Thyroid gland (tissue), 4 donors: ENCODE measurements at regions not wholly inside any gene's neighbourhood (a gene's known extent, or its start where the extent isn't known, plus 50 kb on each side); places are given as distances from the start of the nearest gene placed in this dataset.

Experiments
- DNase-seq, 2 donors: peaks; one replicate each; pipeline ENCODE4 v3.0.0-alpha.2; 2019
- H3K27ac ChIP-seq, 3 donors: fragments of 200-600 bp; sonication (generic); 1 replicate in 2 of 3; 2 replicates in 1 of 3; pipeline ENCODE4 v1.5.1; 2016 to 2019; ENCODE audit warnings: mild to moderate bottlenecking in 1 of 3, moderate library complexity in 1 of 3
- H3K27me3 ChIP-seq: fragments of 200-600 bp; sonication (generic); one replicate; pipeline ENCODE4 v1.5.1; 2019
- H3K36me3 ChIP-seq, 2 donors: fragments of 200-600 bp; sonication (generic); one replicate each; pipeline ENCODE4 v1.5.1; 2016 to 2019
- H3K4me1 ChIP-seq, 2 donors: fragments of 200-600 bp; sonication (generic); one replicate each; pipeline ENCODE4 v1.5.1; 2017 to 2019
- H3K4me3 ChIP-seq, 3 donors: fragments of 200-600 bp; sonication (generic); replicated peaks in 1 of 3; 1 replicate in 2 of 3; 2 replicates in 1 of 3; pipeline ENCODE4 v1.5.1; 2016; ENCODE audit warnings: mild to moderate bottlenecking in 1 of 3
- H3K9me3 ChIP-seq: fragments of 200-600 bp; sonication (generic); one replicate; pipeline ENCODE4 v1.5.1; 2017
- CTCF ChIP-seq, 6 experiments: fragments of 200-600 bp in 3 of 6; fragments of 450-650 bp in 3 of 6; sonication (generic) in 3 of 6; IDR thresholded peaks; one replicate each; pipeline ENCODE4 v1.5.1; 2016 to 2019; ENCODE audit warnings: antibody characterized with exemption in 6 of 6, mild to moderate bottlenecking in 2 of 6, inconsistent platforms in 1 of 6, moderate library complexity in 1 of 6
- POLR2A ChIP-seq, 2 donors: fragments of 450-650 bp; IDR thresholded peaks; one replicate each; pipeline ENCODE4 v1.6.1; 2017; ENCODE audit warnings: antibody characterized with exemption in 2 of 2, mild to moderate bottlenecking in 2 of 2, moderate library complexity in 1 of 2
- WGBS, 2 donors: methylation state at CpG; one replicate each; pipeline ENCODE4 v1.1.5; 2017; 5-methylcytosine and 5-hydroxymethylcytosine counted together
- intact Hi-C: fragments of 100-400 bp; cut with DNase I; formaldehyde crosslinking; loops from one replicate; pipeline ENCODE4 v1.15.1; 2023

DNA sequence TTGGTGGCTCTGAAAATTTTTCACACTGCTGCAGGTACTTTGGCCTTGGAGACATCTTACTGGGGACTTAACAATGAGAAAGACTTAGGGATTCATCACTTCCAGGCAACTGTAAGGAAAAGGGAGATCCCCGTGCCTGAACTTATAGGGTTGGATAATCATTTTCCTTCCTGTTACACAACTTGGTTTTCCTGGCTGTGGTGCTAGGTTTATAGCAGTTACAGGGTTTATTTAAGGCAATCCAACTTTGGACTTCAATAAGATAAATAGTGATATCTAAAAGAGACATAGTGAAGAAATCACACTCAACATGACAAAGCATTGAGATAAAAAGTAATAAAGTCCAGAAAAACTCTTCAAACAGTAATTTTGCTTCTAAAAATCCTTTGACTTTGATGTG lies 70.2 kb upstream of the RAPH1 start:
- WGBS, 2 donors, result 52 to 73% methylated on average over 1 of the region's 1 CpG
- Histone ChIP-seq H3K4me3 (no peak overlapping the region), H3K27me3 (no peaks in the 10 kb centered on the region), H3K9me3 (no peaks in the 10 kb centered on the region), H3K27ac (no peak overlapping the region), H3K36me3 (no peaks in the 10 kb centered on the region), H3K4me1 (peaks cover 0 to 8% of the 10 kb centered on the region in 2 donors)
- intact Hi-C loops, result no loop called here
- TF ChIP-seq POLR2A (IDR thresholded peaks at IDR 0.05) (no peak), CTCF (IDR thresholded peaks at IDR 0.05) (no peak)
- DNase-seq, result no peak

DNA sequence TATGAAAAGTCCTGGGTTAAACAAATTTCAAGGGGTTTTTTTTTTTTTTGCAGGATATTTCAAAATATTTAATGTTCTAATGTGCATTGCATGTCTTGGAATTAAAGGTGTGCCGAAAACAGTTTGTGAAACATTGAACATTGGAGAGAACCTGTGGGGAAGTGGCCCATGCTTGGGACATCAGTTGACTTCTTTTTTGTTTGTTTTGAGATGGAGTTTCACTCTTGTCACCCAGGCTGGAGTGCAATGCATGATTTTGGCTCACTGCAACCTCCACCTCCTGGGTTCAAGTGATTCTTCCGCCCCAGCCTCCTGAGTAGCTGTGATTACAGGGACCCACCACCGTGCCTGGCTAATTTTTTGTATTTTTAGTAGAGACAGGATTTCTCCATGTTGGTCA lies 71.0 kb upstream of the RAPH1 start:
- intact Hi-C loops, result no loop called here
- no peak overlapping the region for H3K27ac ChIP-seq
- H3K36me3 ChIP-seq, result no peaks in the 10 kb centered on the region
- DNase-seq, result no peak
- no peaks in the 10 kb centered on the region for H3K27me3 ChIP-seq
- 80 to 88% methylated on average over 3 of the region's 3 CpGs for WGBS, 2 donors
- H3K4me1 ChIP-seq, result peaks cover 0 to 8% of the 10 kb centered on the region in 2 donors
- TF ChIP-seq POLR2A (IDR thresholded peaks at IDR 0.05) (no peak), CTCF (IDR thresholded peaks at IDR 0.05) (no peak)
- H3K9me3 ChIP-seq, result no peaks in the 10 kb centered on the region
- H3K4me3 ChIP-seq, result no peak overlapping the region

GRCh38 chr2:203610558-203610957 lies 75.5 kb upstream of the RAPH1 start:
- no peak overlapping the region for H3K27ac ChIP-seq

DNA sequence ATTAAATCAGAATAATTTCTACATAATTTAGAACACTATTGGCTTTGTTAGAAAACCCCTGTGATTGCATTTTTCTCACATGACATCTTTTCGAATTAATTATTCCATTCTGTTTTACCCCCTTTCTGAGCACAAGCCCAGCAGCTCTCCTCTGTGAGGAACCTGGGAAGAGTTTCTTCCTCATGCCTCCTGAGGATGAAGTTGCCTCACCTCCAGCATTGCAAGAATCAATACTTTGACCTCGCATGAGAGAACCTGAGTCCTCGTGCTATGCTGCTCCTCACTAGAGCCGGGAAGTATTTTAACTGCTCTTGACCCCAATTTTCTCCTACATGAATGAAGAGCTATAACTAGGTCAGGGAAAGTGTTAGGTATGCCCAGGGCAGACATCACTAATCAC lies 77.1 kb upstream of the RAPH1 start:
- intact Hi-C loops, result no loop called here
- peak overlapping the region in 1 of 3 donors; percentile 2 for H3K27ac ChIP-seq
- no peak for TF ChIP-seq CTCF (IDR thresholded peaks at IDR 0.05)
- no peak for TF ChIP-seq POLR2A (IDR thresholded peaks at IDR 0.05)

More at GRCh38 chr2:203610558-203610957, 75.5 kb upstream of the RAPH1 start:
- Histone ChIP-seq H3K4me1 (peaks cover 0 to 10% of the 10 kb centered on the region in 2 donors), H3K9me3 (no peaks in the 10 kb centered on the region), H3K4me3 (no peak overlapping the region), H3K27me3 (no peaks in the 10 kb centered on the region), H3K36me3 (no peaks in the 10 kb centered on the region)
- no peak for DNase-seq
- intact Hi-C loops, result no loop called here
- TF ChIP-seq POLR2A (IDR thresholded peaks at IDR 0.05) (no peak), CTCF (IDR thresholded peaks at IDR 0.05) (no peak)
- 96 to 97% methylated on average over 8 of the region's 8 CpGs for WGBS, 2 donors

DNA sequence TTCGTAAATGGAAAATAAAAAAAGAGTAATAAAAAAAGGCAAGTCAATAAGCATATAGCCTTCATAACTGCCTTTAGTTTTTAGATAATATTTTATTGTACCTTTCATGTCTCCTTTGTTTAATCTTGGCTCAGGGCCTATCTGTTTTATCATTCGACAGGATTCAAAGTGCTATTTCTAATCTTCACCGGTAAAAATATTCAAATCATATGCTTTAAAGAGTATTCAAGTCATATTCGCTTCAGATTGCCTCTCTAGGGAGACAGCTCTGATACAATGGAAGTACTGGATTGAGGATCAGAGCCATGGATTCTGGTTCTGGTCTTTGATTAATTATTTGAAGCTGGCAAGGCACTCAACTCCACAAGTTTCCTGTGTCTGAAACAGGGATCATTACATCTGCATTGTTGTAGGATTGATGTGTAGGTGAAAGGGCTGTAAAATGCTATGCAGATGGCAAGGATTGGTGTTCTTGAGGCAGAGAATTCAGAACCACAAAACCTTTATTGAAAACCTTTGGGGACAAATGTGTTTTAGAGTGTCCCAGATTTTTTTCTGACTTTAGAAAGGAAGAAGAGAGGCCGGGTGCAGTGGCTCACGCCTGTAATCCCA lies 84.3 kb upstream of the RAPH1 start:
- no peaks in the 10 kb centered on the region for H3K36me3 ChIP-seq
- TF ChIP-seq CTCF (IDR thresholded peaks at IDR 0.05), result no peak
- TF ChIP-seq POLR2A (IDR thresholded peaks at IDR 0.05), result no peak
- intact Hi-C loops, result no loop called here
- 79 to 81% methylated on average over 6 of the region's 6 CpGs for WGBS, 2 donors
- no peaks in the 10 kb centered on the region for H3K4me1 ChIP-seq
- no peak overlapping the region for H3K27ac ChIP-seq
- no peaks in the 10 kb centered on the region for H3K27me3 ChIP-seq
- no peak overlapping the region for H3K4me3 ChIP-seq
- no peak for DNase-seq
- no peaks in the 10 kb centered on the region for H3K9me3 ChIP-seq

More for the DNA sequence above, 77.1 kb upstream of the RAPH1 start:
- H3K4me3 ChIP-seq, result no peak overlapping the region
- H3K4me1 ChIP-seq, result peaks cover 0 to 8% of the 10 kb centered on the region in 2 donors
- 48 to 49% methylated on average over 4 of the region's 4 CpGs for WGBS, 2 donors
- peak; percentile 31 to 40 for DNase-seq
- H3K36me3 ChIP-seq, result no peaks in the 10 kb centered on the region
- no peaks in the 10 kb centered on the region for H3K27me3 ChIP-seq
- no peaks in the 10 kb centered on the region for H3K9me3 ChIP-seq
